Loucy (cell line): ENCODE measurements at regions not wholly inside any gene's neighbourhood (a gene's known extent, or its start where the extent isn't known, plus 50 kb on each side); places are given as distances from the start of the nearest gene placed in this dataset.

Experiments
- EZH2phosphoT487 ChIP-seq: fragments of 200-600 bp; IDR thresholded peaks from 2 replicates; pipeline ENCODE4 v1.6.1; 2018; ENCODE audit warnings: antibody characterized with exemption, mild to moderate bottlenecking, moderate library complexity, borderline replicate concordance
- TF ChIP-seq, protein P1 (sequence below): fragments of 200-600 bp; sonication (generic); conservative IDR thresholded peaks from 2 replicates; pipeline ENCODE4 v1.5.1; 2014; ENCODE audit warnings: mild to moderate bottlenecking, antibody characterized with exemption, low read length

- TF ChIP-seq, protein P1, sequence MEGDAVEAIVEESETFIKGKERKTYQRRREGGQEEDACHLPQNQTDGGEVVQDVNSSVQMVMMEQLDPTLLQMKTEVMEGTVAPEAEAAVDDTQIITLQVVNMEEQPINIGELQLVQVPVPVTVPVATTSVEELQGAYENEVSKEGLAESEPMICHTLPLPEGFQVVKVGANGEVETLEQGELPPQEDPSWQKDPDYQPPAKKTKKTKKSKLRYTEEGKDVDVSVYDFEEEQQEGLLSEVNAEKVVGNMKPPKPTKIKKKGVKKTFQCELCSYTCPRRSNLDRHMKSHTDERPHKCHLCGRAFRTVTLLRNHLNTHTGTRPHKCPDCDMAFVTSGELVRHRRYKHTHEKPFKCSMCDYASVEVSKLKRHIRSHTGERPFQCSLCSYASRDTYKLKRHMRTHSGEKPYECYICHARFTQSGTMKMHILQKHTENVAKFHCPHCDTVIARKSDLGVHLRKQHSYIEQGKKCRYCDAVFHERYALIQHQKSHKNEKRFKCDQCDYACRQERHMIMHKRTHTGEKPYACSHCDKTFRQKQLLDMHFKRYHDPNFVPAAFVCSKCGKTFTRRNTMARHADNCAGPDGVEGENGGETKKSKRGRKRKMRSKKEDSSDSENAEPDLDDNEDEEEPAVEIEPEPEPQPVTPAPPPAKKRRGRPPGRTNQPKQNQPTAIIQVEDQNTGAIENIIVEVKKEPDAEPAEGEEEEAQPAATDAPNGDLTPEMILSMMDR = no peak
- no peak for TF ChIP-seq EZH2phosphoT487
These were observed 156.9 kb upstream of the PRICKLE2 start for GRCh38 chr3:64382153-64382552.
